COR-L47 (cell line): ENCODE measurements at regions not wholly inside any gene's neighbourhood (a gene's known extent, or its start where the extent isn't known, plus 50 kb on each side); places are given as distances from the start of the nearest gene placed in this dataset.
"Not testable (repeated sequence)": the region's sequence is repeated elsewhere in the genome, so short reads cannot be mapped to it uniquely, and the experiment has no call there.

ENCODE experiments used
- DNase-seq: peaks from one replicate; lab custom pipeline; 2025; lab: John Stamatoyannopoulos, UW

GRCh38 chr3:126292318-126293070 is 64.7 kb downstream of the KLF15 start:
- DNase-seq, result no peak

- DNase-seq, result no peak
Observed at GRCh38 chr3:126291537-126291936, 65.7 kb downstream of the KLF15 start.

- DNase-seq, result no peak
Observed at GRCh38 chr3:126291061-126291460, 66.1 kb downstream of the KLF15 start.

- no peak for DNase-seq
Observed at GRCh38 chr3:126290325-126290724, 66.9 kb downstream of the KLF15 start.

- no peak for DNase-seq
Observed at GRCh38 chr3:126289096-126289495, 68.1 kb downstream of the KLF15 start.

GRCh38 chr3:126288314-126288713 is 68.9 kb downstream of the KLF15 start:
- no peak for DNase-seq

GRCh38 chr3:126287536-126288241 is 69.5 kb downstream of the KLF15 start:
- peak; percentile 77 for DNase-seq

GRCh38 chr3:126287171-126287535 is 70.1 kb downstream of the KLF15 start:
- DNase-seq, result no peak

GRCh38 chr3:126285369-126285768 is 71.8 kb downstream of the KLF15 start:
- DNase-seq, result no peak

GRCh38 chr3:126284258-126284904 is 72.8 kb downstream of the KLF15 start:
- no peak for DNase-seq

- DNase-seq, result not testable (repeated sequence)
Observed at GRCh38 chr3:126283651-126284050, 73.6 kb downstream of the KLF15 start.

- DNase-seq, result no peak
Observed at GRCh38 chr3:126279853-126280252, 77.4 kb downstream of the KLF15 start.

GRCh38 chr3:126277629-126278378 is 79.4 kb downstream of the KLF15 start:
- no peak for DNase-seq

- DNase-seq, result no peak
Observed at GRCh38 chr3:126275620-126275904, 81.6 kb downstream of the KLF15 start.

GRCh38 chr3:126274735-126275619 is 82.2 kb downstream of the KLF15 start:
- DNase-seq, result no peak

GRCh38 chr3:126270145-126270811 is 86.9 kb downstream of the KLF15 start:
- peak; percentile 51 for DNase-seq

- no peak for DNase-seq
Observed at GRCh38 chr3:126269354-126269753, 87.9 kb downstream of the KLF15 start.

- DNase-seq, result peak; percentile 11
Observed at GRCh38 chr3:126268866-126269265, 88.3 kb downstream of the KLF15 start.

- DNase-seq, result no peak
Observed at GRCh38 chr3:126267976-126268615, 87.7 kb upstream of the ALDH1L1 start.

- no peak for DNase-seq
Observed at GRCh38 chr3:126267169-126267975, 87.0 kb upstream of the ALDH1L1 start.
